HG02870 (cell line): ENCODE measurements at regions not wholly inside any gene's neighbourhood (a gene's known extent, or its start where the extent isn't known, plus 50 kb on each side); places are given as distances from the start of the nearest gene placed in this dataset.

Experiments used
- ATAC-seq: cut with Tn5 transposase; IDR thresholded peaks from one replicate; pipeline ENCODE4 v1.9.1; 2021; ENCODE audit warnings: mild to moderate bottlenecking, moderate library complexity; ENCODE audit not compliant: unreplicated experiment

GRCh38 chr1:65670518-65670917 is 122.2 kb upstream of the PDE4B start:
- ATAC-seq: no peak

GRCh38 chr1:65674522-65674921 is 118.2 kb upstream of the PDE4B start:
- no peak for ATAC-seq

GRCh38 chr1:65679773-65680172 is 112.9 kb upstream of the PDE4B start:
- no peak for ATAC-seq

GRCh38 chr1:65681096-65681495 is 111.6 kb upstream of the PDE4B start:
- no peak for ATAC-seq

GRCh38 chr1:65687428-65688214 is 105.1 kb upstream of the PDE4B start:
- ATAC-seq: peak; percentile 90

- ATAC-seq: no peak
Observed at GRCh38 chr1:65688215-65688566, 104.5 kb upstream of the PDE4B start.

GRCh38 chr1:65688848-65689247 is 103.8 kb upstream of the PDE4B start:
- ATAC-seq: no peak

GRCh38 chr1:65691152-65691900 is 101.4 kb upstream of the PDE4B start:
- no peak for ATAC-seq

- no peak for ATAC-seq
Observed at GRCh38 chr1:65691972-65692371, 100.7 kb upstream of the PDE4B start.

- no peak for ATAC-seq
Observed at GRCh38 chr1:65694126-65694525, 98.6 kb upstream of the PDE4B start.

GRCh38 chr1:65694933-65695332 is 97.8 kb upstream of the PDE4B start:
- ATAC-seq: no peak

- no peak for ATAC-seq
Observed at GRCh38 chr1:65698590-65698989, 94.1 kb upstream of the PDE4B start.

- peak; percentile 58 for ATAC-seq
Observed at GRCh38 chr1:65703853-65704252, 88.8 kb upstream of the PDE4B start.

GRCh38 chr1:65704318-65704717 is 88.4 kb upstream of the PDE4B start:
- ATAC-seq: peak; percentile 85

- ATAC-seq: no peak
Observed at GRCh38 chr1:65717815-65718454, 74.8 kb upstream of the PDE4B start.

GRCh38 chr1:65719391-65719790 is 73.3 kb upstream of the PDE4B start:
- no peak for ATAC-seq

- no peak for ATAC-seq
Observed at GRCh38 chr1:65722461-65722860, 70.2 kb upstream of the PDE4B start.

- ATAC-seq: no peak
Observed at GRCh38 chr1:65724151-65724550, 68.5 kb upstream of the PDE4B start.

- no peak for ATAC-seq
Observed at GRCh38 chr1:65725064-65725463, 67.6 kb upstream of the PDE4B start.

GRCh38 chr1:65728504-65728903 is 64.2 kb upstream of the PDE4B start:
- no peak for ATAC-seq

GRCh38 chr1:65729259-65729658 is 63.4 kb upstream of the PDE4B start:
- no peak for ATAC-seq

- ATAC-seq: no peak
Observed at GRCh38 chr1:65734979-65735378, 57.7 kb upstream of the PDE4B start.
